DND-41 (cell line): ENCODE measurements at regions not wholly inside any gene's neighbourhood (a gene's known extent, or its start where the extent isn't known, plus 50 kb on each side); places are given as distances from the start of the nearest gene placed in this dataset.

Experiments
- EZH2 ChIP-seq: IDR thresholded peaks from 3 replicates; pipeline ENCODE4 v1.6.1; 2012; ENCODE audit warnings: borderline replicate concordance, low read depth, mild to moderate bottlenecking, moderate library complexity, low read length, inconsistent platforms; ENCODE audit not compliant: severe bottlenecking
- TF ChIP-seq, protein P1 (sequence below): IDR thresholded peaks from 2 replicates; pipeline ENCODE4 v1.5.1; 2012; ENCODE audit warnings: borderline replicate concordance, low read length, moderate library complexity, mild to moderate bottlenecking; ENCODE audit not compliant: poor library complexity, severe bottlenecking; ENCODE audit errors: extremely low read depth

DNA sequence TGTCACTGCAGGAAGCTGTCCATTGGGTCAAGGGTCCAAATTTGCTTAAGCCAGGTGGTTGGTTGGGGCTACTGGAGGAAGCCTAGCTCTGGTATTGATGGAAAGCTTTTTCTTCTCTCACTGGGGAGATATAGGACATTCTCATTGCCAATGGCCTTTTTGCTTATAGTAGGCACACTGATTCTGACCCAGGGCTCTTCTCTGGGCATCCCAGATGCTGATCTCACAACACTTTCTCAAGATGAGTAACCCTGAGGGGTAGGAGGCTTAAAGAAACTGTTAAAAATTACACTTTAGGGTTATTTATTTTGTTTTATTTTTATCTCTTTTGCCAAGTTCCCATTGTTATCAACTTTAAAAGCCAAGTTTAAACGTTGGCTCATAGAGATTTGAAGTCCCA, 337.8 kb downstream of the LRRC3B start:
- TF ChIP-seq, protein P1, sequence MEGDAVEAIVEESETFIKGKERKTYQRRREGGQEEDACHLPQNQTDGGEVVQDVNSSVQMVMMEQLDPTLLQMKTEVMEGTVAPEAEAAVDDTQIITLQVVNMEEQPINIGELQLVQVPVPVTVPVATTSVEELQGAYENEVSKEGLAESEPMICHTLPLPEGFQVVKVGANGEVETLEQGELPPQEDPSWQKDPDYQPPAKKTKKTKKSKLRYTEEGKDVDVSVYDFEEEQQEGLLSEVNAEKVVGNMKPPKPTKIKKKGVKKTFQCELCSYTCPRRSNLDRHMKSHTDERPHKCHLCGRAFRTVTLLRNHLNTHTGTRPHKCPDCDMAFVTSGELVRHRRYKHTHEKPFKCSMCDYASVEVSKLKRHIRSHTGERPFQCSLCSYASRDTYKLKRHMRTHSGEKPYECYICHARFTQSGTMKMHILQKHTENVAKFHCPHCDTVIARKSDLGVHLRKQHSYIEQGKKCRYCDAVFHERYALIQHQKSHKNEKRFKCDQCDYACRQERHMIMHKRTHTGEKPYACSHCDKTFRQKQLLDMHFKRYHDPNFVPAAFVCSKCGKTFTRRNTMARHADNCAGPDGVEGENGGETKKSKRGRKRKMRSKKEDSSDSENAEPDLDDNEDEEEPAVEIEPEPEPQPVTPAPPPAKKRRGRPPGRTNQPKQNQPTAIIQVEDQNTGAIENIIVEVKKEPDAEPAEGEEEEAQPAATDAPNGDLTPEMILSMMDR: no peak
- no peak for TF ChIP-seq EZH2
